HG03520 (cell line): ENCODE measurements at regions not wholly inside any gene's neighbourhood (a gene's known extent, or its start where the extent isn't known, plus 50 kb on each side); places are given as distances from the start of the nearest gene placed in this dataset.
"Not testable (repeated sequence)": the region's sequence is repeated elsewhere in the genome, so short reads cannot be mapped to it uniquely, and the experiment has no call there.

Source experiments
- ATAC-seq: cut with Tn5 transposase; IDR thresholded peaks from one replicate; pipeline ENCODE4 v1.9.1; 2021; ENCODE audit warnings: mild to moderate bottlenecking, moderate library complexity; ENCODE audit not compliant: unreplicated experiment

DNA sequence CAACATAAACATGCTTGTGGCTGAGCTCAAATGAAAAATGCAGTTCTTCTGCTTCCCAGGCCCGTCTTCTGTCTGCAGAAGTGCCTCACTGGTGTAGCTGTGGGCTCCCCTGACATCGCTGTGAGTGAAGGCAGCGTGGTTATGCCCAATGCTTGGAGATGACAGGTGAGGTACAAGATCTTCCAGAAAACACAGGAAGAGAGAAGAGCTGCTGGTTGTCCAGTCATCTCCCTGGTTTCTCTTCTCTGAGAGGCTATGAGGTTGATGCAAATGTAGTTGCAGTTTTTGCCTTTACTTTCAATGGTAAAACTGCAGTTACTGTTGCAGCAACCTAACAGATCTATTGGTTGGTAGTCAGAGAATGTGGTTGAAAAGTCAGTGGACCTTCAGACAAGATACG, 223.6 kb downstream of the GATA3 start:
- ATAC-seq, result peak; percentile 55

DNA sequence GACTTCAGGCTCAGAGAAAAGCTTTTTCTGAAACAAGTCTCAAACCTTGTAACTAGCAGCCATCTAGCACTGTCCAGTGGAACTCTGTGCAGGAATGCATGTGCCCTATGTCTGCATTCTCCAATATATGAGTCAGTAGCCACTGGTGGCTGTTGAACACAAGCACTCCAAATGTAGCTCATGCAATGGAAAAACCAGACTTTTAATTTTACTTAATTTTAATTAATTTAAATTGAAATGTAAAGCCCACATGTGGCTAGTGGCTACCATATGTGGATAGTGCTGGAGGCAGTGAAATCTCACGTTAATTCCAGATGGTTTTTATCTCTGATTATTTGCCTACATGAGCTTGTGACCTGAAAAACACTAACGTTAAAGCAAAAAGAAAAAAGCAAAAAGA, 225.1 kb downstream of the GATA3 start:
- ATAC-seq, result no peak

DNA sequence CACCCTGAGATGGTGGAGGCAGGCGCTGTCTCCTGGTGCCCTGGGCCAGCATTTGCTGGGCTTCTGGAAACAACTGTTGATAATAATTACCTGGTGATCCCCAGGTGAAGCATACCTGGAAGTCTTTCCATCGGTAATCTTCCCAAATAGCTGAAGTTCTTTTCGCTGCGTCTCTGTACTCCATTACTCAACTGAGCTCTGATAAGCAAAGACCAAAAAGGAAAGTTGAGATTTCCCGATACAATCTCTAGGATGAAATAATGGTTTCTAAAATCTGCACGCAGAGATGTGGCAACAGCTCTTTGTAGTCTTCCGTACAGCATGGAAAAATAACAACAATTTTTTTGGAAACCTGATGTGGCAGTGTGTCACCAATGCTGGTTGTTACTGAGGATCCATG, 226.5 kb downstream of the GATA3 start:
- no peak for ATAC-seq

DNA sequence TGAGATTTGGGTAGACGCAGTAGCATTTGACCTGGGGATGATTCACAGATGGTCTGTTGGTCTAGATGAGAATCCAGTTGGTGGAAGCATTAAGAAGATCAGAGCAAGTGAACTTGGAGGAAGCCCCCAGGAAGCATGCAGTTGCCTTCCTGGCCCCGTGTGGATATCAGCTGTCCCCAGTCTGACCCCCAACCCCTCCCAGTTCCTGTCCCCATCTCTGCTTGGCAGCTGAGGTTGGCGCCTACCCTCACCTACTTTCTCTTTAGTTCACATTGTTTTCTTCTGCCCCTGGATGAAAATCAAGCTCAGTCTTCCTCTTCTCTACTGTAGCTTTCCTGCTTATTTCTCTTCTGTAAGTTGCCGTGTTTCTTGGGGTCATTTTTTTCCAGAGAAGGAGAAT, 227.9 kb downstream of the GATA3 start:
- no peak for ATAC-seq

DNA sequence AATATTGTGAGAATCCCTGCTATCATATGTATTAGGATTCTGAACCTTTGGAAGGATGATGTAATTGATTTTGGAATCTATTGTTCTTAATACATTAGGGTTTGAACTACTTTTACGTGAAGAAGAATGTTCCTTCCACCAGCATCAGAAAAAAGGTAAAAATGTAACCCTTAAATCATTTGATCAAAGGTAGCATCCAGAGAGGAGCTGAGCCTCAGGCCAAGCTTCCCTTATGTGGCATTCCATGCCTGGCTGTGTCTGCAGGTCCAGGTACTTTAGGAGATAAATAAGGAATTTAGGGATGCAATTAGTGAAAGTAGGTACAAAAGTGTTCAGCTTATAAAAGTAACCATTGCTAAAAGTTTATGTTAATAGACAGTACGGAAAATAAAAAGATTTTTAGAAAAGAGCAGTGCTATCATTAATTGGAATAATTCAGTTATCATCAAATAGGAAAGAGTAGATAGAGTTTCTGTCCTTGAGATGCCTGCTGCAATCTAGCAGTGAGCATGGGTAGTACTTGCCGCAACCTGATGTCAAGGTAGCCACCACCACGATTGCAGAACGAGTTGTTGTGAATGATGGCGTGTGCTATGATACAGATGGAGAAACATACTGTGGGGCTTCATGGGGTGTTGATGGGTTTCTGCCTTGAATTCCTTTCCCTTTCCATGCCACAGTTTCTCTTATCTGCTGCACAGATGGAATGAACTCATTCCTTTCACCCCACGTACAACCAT, 228.8 kb downstream of the GATA3 start:
- no peak for ATAC-seq

DNA sequence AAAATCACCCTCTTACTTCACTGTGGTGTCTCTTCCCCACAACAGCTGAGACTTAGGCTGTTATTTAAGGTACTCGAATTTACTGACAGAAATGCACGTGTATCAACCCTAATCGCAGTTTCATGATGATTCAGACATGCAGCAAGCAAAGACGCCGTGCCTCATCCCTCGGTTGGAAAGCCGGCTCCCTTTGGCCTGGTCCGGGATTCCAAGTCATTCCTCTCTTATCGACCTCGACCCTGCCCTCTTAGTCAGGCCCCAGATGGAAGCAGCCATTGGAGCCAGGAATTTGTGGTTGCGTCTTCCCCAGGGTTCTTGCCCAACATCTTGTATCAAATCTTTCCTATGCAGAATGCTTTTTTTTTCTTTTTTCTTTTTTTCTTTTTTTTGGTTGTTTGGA, 229.5 kb downstream of the GATA3 start:
- no peak for ATAC-seq

DNA sequence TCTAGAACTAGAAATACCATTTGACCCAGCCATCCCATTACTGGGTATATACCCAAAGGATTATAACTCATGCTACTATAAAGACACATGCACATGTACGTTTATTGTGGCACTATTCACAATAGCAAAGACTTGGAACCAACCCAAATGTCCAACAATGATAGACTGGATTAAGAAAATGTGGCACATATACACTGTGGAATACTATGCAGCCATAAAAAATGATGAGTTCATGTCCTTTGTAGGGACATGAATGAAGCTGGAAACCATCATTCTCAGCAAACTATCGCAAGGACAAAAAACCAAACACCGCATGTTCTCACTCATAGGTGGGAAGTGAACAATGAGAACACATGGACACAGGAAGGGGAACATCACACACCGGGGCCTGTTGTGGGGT, 231.5 kb downstream of the GATA3 start:
- ATAC-seq, result not testable (repeated sequence)

DNA sequence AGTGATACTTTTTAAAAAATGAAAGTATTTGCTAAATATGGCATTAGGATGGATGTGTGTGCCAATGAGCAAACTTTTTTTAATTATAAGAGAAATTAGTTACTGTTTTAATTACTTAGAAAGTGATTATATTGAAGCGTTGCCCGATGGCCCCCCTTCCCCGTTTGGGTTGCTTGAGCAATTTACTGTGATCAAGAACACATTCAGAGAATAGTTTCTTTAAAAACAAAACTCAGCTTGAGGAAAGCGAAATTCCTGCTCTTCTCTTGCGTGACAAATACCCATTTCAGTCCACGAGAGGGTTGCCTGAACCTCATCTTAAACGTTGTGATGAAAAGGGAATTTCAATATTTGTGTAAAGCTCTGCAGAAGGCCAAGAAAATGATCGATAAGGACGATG, 234.1 kb downstream of the GATA3 start:
- no peak for ATAC-seq

DNA sequence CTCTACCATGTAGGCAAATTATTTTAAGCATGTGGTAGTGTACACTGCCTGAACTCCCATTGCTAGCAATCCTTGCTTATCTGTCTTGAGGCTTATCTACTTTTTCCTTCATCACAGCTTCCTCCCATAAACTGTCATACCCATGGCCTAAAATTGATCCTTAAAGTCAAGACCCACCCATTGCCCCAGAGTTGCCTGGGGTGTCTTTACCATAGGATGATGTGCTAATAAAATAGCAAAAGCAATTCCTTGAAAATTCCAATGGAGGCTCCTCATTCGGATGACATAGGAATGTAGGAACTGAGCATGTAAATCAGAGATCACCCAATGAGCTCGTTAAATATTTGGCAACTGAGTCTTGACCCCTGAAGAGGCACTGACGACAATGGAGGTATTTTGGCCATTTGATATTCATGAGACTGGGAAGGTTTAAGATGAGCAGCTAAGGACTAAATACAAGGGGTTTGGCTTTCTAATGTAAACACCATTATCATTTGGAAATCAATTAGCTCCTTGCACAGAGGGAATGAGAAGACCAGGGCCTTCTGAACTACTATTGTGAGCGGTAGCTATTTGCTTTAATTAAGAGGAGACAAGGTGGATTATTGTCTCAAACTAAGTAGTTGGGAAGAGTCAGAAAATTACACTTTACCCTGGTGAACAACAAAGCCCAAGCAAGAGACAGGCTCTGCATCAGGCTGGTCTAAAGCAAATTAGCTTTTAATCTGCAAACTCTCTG, 234.9 kb downstream of the GATA3 start:
- no peak for ATAC-seq

DNA sequence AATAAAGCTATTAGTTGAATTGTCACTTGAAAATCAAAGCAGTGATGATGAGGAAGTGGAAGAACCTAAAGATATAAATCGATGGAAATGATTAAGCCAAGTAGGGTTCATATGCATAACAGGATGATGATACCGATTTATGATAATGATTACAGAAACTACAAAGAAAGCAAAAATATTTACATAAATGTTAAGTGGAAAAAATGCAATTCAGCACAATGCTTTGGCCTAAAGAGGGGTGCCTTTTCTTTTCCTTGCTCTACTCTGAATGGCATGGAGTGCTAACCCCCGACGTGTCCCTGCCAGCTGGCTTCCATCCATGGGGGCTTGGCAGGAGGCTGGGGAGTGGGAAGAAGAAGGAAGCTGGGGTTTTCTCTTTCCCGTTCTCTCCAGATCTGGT, 240.3 kb downstream of the GATA3 start:
- no peak for ATAC-seq

DNA sequence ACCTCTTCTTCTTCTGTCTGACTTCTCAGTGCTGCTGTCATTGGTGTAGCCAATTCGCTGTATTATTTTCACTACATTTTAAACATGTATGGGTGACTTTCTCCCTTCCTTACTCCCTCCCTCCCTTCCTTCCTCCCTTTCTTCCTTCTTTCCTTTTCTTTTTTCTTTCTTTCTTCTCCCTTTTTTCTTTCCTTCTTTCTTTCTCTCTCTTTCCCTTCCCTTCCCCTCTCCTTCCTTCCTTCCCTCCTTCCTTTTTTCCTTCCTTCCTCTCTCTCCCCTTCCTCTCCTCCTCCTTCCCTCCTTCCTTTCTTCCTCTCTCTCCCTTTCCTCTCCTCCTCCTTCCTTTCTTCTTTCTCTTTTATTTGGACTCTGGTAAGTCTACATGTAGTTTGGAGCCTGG, 240.8 kb downstream of the GATA3 start:
- ATAC-seq, result no peak

DNA sequence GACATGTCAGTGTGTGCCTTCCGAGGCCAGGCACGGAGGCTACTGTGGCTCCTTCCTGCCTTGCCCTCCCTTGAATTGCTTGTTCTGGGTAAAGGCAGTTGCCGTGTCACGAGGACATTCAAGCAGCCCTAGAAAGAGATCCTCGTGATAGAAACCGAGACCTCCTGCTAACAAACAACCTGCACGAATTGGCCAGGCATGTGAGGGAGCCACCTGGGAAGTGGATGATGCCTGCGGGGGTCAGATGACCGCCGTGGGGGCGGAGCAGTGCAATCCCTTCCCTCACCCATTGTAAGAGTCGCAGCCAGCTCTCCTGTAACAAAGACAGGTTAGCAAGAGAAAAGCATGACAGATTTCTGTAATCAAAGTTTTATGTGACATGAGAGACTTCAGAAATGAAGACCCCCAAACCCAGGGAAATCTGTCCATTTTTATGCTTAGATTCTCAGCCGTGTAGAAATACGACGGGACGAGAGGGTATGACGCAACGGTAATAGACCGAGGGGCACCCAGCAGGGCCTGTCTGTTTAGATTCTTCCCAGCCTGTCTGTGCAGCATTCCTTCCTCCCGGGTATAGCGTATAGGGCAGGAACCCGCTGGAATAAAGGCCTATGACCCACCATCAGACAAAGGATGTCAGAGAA, 241.7 kb downstream of the GATA3 start:
- ATAC-seq, result no peak

DNA sequence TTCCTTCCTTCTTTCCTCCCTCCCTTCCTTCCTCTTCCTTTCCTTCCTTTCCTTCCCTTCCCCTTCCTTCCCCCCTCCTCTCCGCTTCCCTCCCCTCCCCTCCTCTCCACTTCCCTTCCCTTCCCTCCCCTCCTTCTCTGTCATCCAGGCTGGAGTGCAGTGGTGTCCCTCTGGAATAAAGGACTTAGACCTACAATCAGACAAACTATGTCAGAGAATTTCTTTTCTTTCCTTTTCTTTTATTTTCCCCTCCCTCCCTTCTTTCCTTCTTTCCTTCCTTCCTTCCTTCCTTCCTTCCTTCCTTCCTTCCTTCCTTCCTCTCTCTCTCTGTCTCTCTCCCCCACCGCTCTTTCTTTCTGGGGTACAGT, 242.2 kb downstream of the GATA3 start:
- ATAC-seq, result no peak

DNA sequence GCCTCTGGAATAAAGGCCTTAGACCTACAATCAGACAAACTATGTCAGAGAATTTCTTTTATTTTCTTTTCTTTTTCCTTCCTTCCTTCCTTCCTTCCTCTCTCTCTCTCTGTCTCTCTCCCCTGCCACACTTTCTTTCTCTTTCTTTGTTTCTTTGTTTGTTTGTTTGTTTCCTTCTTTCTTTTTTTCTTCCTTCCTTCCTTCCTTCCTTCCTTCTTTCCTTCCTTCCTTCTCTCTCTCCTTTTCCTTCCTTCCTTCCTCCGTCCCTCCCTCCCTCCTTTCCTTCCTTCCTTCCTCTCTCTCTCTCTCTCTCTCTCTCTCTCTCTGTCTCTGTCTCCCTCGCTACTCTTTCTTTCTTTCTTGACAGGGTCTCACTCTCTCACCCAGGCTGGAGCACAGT, 242.6 kb downstream of the GATA3 start:
- no peak for ATAC-seq

DNA sequence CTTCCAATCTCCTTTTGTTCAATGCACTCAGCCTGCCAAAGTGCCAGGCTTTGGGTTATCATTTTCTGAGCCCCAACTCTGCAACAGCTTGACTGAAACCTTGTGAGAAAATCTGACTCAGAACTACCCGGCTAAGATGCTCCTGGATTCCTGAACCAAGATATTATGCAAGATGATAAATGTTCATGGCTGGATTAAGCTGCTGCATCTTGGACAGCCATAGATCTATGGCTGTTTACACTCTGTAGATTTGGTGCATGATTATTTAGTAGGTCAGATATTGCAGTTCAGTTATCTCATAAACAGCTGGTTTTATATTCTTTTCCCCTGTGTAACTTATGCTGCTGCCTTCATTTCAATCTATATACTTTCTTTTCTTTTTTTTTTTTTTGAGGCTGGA, 243.5 kb downstream of the GATA3 start:
- ATAC-seq, result no peak

DNA sequence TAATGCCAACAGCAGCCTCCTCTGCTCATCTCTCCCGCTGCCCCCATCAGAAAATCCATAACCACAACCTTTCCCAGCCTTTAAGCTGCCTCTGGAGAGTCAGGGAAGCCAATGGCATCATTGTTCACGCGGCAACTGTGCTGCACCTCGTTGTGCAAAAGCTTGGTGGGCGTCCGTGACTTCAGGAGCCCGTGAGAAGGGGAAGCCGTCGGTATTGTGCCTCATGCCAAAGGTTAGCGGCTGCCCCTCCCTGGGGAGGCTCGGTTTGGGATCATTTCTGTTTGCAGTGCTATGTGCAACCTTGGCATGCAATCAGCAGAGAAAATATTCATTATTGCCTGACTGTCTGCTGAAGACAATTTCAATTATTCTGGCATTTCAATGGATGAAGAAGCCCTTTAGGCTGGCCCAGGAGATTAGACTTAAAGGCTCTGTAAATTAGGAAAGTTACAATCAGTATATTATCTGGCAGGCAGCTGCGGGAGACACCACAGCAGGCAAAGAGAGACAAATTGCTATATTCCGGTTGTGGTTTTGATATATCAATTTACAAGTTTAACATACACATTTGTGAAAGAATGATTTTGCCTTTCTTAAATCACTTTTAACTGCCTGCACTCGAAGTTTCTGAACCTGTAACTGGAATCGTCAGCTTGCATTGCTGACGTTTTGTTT, 244.5 kb downstream of the GATA3 start:
- no peak for ATAC-seq

DNA sequence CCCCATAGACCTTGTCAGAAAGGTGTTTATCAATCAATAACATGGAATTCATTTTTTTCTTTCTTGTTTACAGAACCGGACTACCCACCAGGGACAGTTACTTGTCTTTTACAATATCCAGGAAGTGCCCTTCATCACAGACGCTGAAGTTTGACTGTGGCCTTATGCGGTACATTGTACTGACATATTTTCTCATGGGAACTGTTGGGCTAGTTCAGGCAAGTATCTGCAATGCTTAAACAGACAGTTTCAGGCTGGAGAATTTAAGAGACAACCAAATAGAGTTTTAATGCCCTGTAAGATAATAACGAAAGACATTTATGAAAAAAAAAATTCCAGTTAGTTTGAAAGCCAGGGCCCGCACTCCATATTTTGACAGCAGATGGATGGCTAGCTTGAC, 246.4 kb downstream of the GATA3 start:
- ATAC-seq, result no peak

DNA sequence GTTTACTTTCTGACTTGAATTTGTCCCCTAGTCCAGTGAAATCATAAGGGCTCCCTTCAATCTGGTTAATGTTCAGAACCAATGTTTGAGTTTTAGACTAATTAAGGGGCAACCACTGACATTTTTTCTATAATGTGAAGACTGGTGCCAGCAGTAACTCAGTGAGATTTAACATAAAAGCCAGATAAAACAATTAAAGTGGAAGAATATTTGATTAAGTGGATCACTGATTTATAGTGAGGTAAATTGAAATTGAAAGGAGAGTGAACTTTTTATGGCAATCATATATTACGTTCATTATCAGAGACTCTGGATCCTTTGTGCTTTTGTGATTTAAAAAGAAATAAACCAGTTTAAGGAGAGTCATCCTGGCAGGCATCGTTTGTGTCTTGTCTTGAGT, 246.8 kb downstream of the GATA3 start:
- ATAC-seq, result no peak

DNA sequence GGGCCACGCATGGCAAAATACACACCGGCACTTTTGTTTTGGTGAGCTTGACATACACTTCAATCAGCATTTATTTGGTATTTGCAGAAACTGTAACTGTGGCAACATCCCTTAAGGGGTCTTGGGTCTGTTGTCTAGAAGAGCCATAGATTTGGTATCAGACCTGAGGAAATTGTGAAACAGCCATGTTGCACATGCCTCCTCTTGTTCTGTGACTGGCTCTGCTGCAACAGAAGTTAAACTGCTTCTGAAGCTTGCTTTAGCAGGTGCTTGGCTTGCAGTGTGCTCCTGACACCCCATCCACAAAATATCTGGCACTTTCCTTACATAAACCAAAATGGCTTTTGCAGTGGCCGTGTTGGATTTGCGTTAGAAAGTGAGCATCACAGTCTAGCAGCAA, 247.3 kb downstream of the GATA3 start:
- ATAC-seq, result no peak

DNA sequence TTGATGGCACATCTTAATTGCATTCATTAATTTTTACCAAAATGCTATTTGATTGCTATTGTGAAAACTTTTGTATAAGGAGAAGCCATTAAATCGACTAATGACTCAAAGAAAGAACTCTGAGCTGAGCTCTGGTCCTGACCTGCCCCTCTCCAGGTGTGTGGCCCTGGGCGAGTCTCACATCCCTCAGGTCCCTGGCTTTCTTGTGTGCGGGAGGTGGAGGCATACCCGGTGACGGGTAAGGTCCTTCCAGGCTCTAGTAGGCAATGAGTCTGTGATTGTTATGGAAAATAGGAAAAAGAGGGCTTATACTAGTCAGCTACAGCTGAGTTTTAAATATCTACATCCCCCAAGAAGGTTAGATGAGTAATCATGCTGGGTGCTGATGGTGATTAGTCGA, 248.1 kb downstream of the GATA3 start:
- ATAC-seq, result no peak

DNA sequence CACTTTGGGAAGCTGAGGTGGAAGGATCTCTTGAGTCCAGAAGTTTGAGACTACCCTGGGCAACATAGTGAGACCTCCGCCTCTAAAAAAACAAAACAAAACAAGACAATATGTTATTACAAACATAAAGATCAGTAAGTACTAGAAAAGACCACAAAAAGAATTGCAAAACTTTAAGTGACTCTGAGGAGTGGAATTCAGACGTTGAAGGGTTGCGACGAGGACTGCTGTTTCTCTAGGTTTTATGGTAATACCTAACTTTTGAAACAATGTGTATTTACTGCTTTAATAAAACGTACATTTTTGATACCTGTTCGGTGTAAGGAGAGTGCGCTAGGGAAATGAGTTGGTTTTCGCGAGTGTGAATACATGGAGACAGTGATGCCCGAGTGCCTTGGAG, 250.4 kb downstream of the GATA3 start:
- ATAC-seq, result no peak
